ENCODE measurements at regions not wholly inside any gene's neighbourhood (a gene's known extent, or its start where the extent isn't known, plus 50 kb on each side); places are given as distances from the start of the nearest gene placed in this dataset.

DNA sequence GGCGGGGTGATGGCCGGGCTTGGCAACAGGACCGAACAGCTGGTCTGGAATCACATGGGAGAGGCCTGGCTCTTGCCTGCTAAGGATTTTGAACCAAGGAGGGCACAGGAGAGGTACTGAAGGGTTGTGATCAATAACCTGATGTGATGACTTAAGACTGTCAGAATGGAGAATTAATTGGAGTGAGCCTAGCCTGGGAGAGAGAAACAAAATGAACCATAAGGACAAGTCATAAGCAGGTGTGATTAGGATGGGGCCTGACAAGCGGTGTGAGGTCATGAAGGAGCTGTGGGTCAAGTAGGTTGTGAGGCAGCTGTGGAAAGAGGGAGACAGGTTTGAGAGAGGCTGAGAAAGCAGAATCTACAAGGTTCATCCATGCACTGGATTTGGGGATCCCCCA, 104.6 kb downstream of the MED10 start:
- intact Hi-C loops (cut with DNase I; ENCODE audit: low total_unique reads) (no loop called here), in situ Hi-C loops (cut with MboI; ENCODE audit: low pct_ligation_motif_present in 1 of 4, low pct_unique_long_range_greater_than_20kb in 1 of 4, low sequenced_read_pairs in 3 of 4) (no loop called here)
- WGBS, 2 donors (ENCODE audit: low coverage in 1 of 2), result 69 to 70% methylated on average over 3 to 4 of the region's 4 CpGs
- Histone ChIP-seq H3K4me3 (no peak overlapping the region), H3K27ac (no peak overlapping the region), H3K9me3 (no peaks in the 10 kb centered on the region), H3K36me3 (no peaks in the 10 kb centered on the region), H3K4me1 (no peaks in the 10 kb centered on the region), H3K27me3 (no peaks in the 10 kb centered on the region)
- no peak for DNase-seq
- TF ChIP-seq POLR2AphosphoS5 (IDR thresholded peaks at IDR 0.05) (no peak), EP300 (IDR thresholded peaks at IDR 0.05; ENCODE audit: low read depth) (no peak), POLR2A (IDR thresholded peaks at IDR 0.05) (no peak)
- TF ChIP-seq, protein P1, sequence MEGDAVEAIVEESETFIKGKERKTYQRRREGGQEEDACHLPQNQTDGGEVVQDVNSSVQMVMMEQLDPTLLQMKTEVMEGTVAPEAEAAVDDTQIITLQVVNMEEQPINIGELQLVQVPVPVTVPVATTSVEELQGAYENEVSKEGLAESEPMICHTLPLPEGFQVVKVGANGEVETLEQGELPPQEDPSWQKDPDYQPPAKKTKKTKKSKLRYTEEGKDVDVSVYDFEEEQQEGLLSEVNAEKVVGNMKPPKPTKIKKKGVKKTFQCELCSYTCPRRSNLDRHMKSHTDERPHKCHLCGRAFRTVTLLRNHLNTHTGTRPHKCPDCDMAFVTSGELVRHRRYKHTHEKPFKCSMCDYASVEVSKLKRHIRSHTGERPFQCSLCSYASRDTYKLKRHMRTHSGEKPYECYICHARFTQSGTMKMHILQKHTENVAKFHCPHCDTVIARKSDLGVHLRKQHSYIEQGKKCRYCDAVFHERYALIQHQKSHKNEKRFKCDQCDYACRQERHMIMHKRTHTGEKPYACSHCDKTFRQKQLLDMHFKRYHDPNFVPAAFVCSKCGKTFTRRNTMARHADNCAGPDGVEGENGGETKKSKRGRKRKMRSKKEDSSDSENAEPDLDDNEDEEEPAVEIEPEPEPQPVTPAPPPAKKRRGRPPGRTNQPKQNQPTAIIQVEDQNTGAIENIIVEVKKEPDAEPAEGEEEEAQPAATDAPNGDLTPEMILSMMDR (IDR thresholded peaks at IDR 0.05), result no peak

DNA sequence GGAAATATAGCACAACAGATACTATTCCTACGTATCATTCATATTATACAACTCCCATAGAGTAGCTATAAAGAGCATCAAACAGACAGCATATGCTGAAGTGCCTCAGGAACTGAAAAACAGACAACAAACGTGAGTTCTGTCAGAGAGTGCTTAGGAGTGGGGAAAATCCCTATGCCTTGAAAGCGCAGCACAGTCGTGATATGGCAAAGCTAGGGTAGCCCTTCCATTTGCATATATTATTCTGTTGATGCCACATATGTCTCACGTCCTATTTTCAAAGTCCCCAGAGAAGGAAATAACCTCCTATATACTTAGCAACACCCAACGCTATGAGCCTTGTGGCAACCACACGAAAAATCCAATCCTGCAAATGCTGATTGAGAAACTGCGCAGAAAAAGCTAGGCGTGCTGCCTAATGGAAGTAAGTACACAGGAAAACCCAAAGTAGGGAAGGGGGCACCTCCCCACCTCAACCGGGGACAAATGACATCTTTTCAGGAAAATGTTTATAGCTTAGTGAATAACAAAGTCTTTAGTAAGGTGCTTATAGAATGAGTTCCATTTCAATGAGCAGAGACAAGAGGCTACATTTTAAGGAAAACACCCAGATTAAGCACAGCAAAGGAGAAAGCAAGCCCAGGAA, 105.1 kb downstream of the MED10 start:
- Histone ChIP-seq H3K9me3 (no peaks in the 10 kb centered on the region), H3K27ac (no peak overlapping the region), H3K4me3 (no peak overlapping the region), H3K36me3 (no peaks in the 10 kb centered on the region), H3K27me3 (no peaks in the 10 kb centered on the region), H3K4me1 (no peaks in the 10 kb centered on the region)
- DNase-seq, result no peak
- TF ChIP-seq POLR2AphosphoS5 (IDR thresholded peaks at IDR 0.05) (no peak), POLR2A (IDR thresholded peaks at IDR 0.05) (no peak), EP300 (IDR thresholded peaks at IDR 0.05; ENCODE audit: low read depth) (no peak)
- TF ChIP-seq, protein P1 (IDR thresholded peaks at IDR 0.05), result no peak
- intact Hi-C loops (cut with DNase I; ENCODE audit: low total_unique reads) (no loop called here), in situ Hi-C loops (cut with MboI; ENCODE audit: low pct_ligation_motif_present in 1 of 4, low pct_unique_long_range_greater_than_20kb in 1 of 4, low sequenced_read_pairs in 3 of 4) (no loop called here)
- 78 to 85% methylated on average over 6 to 10 of the region's 10 CpGs for WGBS, 2 donors (ENCODE audit: low coverage in 1 of 2)

DNA sequence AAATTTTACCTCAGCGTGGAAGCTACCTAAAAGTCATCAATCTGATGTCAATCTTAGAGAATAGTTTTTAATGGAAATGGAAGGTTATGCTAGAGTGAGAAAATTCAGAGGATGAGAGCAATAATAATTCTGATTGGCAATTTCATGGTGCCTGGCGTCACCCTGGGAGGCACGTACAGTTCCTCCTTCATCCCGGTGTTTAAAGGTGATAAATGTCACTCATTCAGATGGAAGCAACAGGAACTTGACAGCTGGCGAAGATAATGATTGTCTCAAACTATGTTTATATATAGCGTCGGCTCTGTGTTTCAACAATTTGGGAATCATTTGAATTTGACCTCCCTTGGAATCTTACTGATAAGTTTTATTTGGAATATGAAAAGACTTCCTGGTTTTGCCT, 108.4 kb downstream of the MED10 start:
- in situ Hi-C loops (cut with MboI; ENCODE audit: low pct_ligation_motif_present in 1 of 4, low pct_unique_long_range_greater_than_20kb in 1 of 4, low sequenced_read_pairs in 3 of 4), result no loop called here
- Histone ChIP-seq H3K9me3 (no peaks in the 10 kb centered on the region), H3K27ac (no peak overlapping the region), H3K4me3 (no peak overlapping the region), H3K27me3 (no peaks in the 10 kb centered on the region), H3K4me1 (no peaks in the 10 kb centered on the region), H3K36me3 (no peaks in the 10 kb centered on the region)
- no peak for DNase-seq
- intact Hi-C loops (cut with DNase I; ENCODE audit: low total_unique reads), result no loop called here
- TF ChIP-seq, protein P1 (IDR thresholded peaks at IDR 0.05), result no peak
- TF ChIP-seq POLR2A (IDR thresholded peaks at IDR 0.05), result no peak
- 54 to 81% methylated on average over 6 to 7 of the region's 7 CpGs for WGBS, 2 donors (ENCODE audit: low coverage in 1 of 2)

DNA sequence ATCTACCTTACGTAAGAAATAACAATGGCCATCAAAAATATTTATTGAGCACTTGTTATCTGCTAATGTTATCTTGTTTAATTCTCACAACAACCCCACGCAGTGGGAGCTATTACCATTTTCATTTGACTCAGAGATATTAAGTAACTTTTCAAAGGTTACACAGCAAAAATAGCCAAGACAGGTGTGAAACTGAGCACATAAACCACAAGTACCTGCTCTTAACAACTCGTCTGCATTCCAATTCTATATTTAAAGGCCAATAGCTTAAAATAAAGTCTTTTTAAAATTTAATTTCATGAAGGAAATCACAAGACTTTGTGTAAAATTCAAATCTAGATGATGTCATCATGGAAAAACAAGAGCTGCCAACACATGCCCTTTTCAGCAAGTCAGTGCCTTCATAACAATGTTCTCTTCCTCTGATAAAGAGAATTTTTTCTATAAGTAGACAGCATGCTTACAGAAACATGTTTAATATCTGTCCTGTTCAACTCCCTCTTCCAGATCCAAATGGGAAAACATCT, 111.6 kb downstream of the MED10 start:
- WGBS, 2 donors (ENCODE audit: low coverage in 1 of 2), result 52 to 64% methylated on average over 3 of the region's 3 CpGs
- TF ChIP-seq POLR2A (IDR thresholded peaks at IDR 0.05), result no peak
- no peak for TF ChIP-seq EP300 (IDR thresholded peaks at IDR 0.05; ENCODE audit: low read depth)
- TF ChIP-seq, protein P1 (IDR thresholded peaks at IDR 0.05), result no peak
- no peak for TF ChIP-seq POLR2AphosphoS5 (IDR thresholded peaks at IDR 0.05)

More for the DNA sequence above, 111.6 kb downstream of the MED10 start:
- Histone ChIP-seq H3K4me1 (no peaks in the 10 kb centered on the region), H3K27ac (no peak overlapping the region), H3K9me3 (no peaks in the 10 kb centered on the region), H3K27me3 (no peaks in the 10 kb centered on the region), H3K4me3 (no peak overlapping the region), H3K36me3 (no peaks in the 10 kb centered on the region)
- in situ Hi-C loops (cut with MboI; ENCODE audit: low pct_ligation_motif_present in 1 of 4, low pct_unique_long_range_greater_than_20kb in 1 of 4, low sequenced_read_pairs in 3 of 4), result no loop called here
- no peak for DNase-seq
- intact Hi-C loops (cut with DNase I; ENCODE audit: low total_unique reads), result no loop called here

Data from transverse colon (tissue), 4 donors.